SH-SY5Y (cell line): ENCODE measurements at regions not wholly inside any gene's neighbourhood (a gene's known extent, or its start where the extent isn't known, plus 50 kb on each side); places are given as distances from the start of the nearest gene placed in this dataset.

ENCODE experiments used
- GATA2 ChIP-seq: IDR thresholded peaks from 2 replicates; pipeline ENCODE4 v1.6.1; 2011; ENCODE audit warnings: mild to moderate bottlenecking, low read depth, low read length
- GATA3 ChIP-seq: IDR thresholded peaks from 2 replicates; pipeline ENCODE4 v1.6.1; 2011; ENCODE audit warnings: low read depth, mild to moderate bottlenecking, low read length, moderate library complexity

DNA sequence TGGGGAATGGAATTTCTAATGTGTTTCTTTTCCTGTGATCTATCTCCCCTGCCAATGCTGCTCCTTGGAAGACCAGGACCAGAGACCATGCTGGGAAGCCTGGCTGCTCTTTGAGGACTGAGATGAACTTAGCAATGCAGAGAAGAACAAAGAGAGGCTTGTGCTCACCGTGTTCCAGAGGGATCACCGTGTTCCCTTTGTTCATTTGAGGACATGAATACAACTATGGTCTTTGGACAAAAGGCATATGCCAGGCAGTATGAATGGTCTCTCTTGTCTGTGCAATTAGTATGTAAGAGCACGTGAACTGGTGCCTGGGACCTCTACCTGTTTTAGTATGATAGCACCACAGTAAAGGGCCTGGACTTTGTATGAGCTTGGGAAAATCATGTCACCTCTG is 139.9 kb downstream of the TDRD15 start:
- no peak for TF ChIP-seq GATA2
- no peak for TF ChIP-seq GATA3
